Right kidney (tissue), 1 donor: ENCODE measurements at regions not wholly inside any gene's neighbourhood (a gene's known extent, or its start where the extent isn't known, plus 50 kb on each side); places are given as distances from the start of the nearest gene placed in this dataset.
"Not testable (repeated sequence)": the region's sequence is repeated elsewhere in the genome, so short reads cannot be mapped to it uniquely, and the experiment has no call there.

Experiments used
- DNase-seq: peaks from one replicate; pipeline ENCODE4 v3.0.0-alpha.2; 2016

DNA sequence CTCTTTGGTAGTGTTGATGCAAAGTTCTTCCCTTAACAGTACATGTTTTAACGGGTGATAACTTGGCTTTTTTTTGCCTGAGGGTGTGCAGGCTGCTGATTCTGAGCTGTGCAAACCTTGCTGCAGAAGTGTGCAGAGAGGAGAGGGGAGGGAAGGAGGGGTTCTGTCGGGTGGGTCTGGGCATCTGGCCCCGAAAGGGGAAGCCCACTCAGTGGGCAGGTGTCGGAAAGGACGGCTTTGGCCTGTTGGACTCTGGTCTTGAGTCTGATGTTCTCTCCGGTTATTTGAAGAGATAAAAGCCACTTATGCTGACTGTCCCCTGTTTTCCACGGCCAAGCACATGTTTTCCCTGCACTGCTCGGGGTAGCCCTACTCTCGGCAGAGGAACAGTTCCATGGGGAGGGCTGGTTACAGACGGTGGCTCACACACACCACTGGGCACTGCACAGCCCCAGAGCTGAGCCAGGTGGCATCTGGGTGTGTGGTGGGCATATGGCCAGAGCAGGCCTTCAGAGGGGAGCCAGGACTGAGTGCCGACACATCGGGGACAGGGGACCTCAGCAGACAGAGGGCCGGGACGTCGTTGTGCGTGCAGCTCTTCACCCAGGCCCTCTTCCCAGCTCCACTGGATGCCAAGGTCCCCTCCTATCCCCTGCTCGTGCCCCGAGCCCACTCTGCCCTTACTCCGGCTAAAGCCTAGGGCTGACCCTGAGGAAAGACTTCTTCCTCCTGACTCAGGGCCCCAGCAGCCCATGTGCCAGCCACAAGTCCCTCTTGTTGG is 93.2 kb downstream of the TEX29 start:
- DNase-seq, result no peak

DNA sequence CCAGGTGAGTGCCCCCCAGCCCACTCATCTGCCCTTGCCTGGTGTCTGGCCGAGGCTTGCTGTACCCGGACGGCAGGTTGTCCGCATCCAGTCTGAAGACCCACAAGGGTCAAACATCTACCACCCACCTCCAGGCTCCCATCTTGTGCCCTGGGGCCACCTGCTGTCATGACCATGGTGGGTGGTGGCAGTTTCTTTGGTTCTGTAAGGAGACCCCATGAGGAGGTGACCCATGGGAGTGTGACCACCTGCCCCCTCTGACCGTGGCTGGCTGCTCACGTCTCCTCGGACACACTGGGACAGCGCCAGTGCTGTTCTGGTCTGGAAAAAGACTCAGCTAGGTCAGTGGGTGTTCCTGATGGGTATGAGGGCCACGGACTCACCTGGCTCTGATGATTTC is 93.9 kb downstream of the TEX29 start:
- DNase-seq, result no peak

DNA sequence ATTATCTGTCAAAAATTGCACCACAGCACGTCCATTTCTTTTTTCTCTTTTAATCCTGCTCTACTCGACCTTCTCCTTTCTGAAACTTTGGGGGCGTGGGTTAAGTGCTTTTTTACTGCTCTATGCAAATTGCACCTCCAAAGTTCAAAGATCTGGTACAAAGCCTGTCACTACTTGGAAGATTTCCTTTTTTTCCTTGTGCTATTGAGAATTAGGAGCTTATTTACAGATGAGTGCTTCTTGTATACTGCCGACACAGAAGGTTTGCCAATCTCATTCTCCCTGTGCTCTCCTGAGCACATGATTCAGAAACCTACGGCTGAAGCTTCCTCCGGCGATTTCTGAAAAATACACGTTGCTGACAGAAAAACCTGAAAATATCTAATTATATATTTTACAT is 94.8 kb downstream of the TEX29 start:
- no peak for DNase-seq

DNA sequence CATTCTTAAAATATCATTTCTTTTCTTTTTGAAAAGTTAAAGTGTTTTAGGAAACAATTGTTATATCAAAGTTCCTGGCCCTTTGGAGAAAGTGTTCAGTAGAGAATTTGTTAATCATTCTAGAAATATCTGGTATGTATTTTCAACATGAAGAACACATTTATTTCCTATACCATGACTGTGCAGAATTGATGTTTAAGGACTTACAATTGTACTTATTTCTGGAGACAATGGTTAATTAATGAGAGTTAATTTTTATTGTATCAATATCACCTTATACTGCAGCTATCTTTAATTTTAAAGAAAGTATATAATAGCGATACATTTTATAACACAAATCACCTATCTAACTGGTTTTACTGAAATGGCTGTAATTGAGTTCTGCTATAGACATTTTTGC is 95.3 kb downstream of the TEX29 start:
- DNase-seq, result no peak

DNA sequence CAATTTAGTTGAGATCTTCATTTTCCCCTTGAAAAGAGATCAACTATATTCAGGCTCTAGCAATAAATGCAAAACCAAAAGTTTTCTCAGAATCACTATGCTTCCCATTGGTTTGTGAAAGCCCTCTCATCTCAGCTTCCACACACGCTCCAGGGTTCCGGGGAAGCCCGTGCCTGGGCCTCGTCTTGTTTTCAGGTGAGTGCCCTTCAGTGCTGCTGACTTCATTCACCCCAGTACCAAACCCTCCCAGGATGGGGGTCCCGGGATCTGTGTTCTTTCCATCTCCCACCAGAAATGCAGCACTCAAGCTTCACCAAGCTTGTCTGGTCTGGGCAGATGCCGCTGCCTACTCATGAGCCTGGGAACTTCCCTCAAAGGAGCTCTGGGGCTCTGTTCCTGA is 97.7 kb downstream of the TEX29 start:
- no peak for DNase-seq

DNA sequence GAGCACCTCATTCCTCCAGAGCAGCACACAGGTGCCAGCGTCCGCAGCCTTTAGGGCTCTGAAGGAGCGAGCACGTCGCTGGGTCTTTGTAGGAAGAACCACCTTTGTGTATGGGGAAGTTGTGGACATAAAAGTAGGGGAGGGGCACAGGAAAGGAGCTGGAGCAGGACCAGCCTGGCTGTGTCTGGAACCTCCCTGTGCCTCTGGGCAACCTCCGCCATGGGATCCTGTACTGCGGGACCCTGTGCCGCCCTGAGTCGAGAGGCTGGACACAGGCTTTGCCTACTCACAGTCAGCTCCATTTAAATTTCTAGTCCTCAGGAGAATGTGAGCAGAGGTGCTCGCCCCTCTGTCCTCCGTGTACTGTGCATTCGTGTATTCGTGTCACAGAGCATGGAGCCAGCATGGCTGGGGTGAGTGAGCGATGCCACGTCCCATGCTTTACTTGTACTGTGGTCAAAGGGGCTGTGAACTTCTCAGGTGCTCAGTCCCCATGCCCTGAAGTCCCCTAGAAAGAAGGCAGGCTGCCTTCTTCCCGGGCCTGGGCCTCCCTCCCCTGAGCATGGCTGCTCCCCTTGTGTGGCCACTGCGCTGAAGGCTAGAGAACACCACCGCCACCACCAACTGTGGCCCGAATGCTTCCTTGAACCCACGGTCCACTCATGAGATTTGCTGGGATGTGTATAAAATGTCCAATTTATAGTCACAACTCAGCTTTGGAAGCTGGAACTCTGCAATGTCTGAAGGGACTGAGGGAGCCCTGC is 99.9 kb downstream of the TEX29 start:
- no peak for DNase-seq

DNA sequence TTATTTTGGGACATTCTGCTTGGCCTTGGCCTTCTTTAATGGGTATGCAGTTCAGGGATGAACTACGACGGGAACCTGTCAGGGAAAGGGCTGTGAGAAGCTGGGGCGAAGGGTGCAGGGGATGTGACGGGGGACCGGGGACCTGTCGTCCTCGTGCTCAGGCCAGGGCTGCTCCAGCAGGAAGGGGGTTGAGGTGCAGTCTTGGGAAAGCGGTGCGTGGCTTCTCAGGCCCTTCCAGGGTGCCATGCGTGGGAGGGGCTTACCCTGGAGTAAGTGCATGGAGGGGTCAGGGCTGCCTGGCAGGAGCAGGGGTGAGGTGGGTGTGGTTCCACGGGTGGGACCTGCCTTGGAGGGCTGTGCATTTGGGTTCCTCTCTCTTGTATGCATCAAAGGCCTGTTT is 100.8 kb downstream of the TEX29 start:
- no peak for DNase-seq

DNA sequence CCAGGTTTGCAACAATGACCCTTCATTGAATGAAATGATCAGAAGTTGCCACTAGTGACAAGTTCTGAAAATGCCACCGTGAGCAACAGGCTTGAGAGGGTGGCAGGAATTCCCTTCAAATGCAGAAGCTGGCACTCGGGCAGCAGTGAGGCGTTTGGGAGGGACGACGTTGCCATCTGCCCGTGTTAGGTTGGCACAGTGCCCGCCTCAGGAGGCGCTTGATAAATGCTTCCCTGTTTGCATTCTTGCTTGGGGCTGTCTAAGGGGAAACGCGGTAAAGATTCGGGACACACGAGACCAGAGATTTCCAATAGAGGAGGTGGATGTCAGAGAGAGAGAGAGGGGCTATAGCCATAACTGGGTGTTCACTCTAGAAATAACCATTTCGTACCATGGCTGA is 101.9 kb downstream of the TEX29 start:
- no peak for DNase-seq

DNA sequence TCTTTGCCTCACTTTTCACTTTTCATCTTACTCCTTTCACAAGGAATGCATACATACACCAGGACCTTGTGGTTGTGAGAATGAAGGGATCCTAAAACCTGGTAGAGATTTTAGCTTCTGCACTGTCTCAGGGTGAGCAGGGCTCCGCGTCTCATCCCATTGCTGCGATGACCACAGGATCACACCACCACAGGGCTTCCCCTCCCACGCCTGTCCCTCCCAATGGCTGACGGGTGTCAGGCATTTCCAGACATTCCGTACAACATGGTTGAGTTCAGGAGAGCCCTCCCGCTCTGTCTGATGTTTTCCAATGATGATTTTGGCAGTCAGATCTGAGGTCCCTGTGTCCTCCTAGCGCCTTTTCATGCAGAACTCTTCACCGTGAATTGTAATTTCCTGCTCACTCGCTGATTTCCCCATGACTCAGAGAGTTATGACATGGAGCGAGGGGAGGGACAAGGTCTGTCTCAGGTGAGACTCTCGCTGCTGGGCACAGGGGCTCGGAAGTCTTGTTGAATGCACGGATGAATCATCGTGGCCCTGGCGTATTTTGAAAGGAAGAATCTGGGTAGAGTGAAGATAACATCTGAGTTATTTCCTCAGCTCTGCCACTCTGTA is 102.8 kb downstream of the TEX29 start:
- no peak for DNase-seq

DNA sequence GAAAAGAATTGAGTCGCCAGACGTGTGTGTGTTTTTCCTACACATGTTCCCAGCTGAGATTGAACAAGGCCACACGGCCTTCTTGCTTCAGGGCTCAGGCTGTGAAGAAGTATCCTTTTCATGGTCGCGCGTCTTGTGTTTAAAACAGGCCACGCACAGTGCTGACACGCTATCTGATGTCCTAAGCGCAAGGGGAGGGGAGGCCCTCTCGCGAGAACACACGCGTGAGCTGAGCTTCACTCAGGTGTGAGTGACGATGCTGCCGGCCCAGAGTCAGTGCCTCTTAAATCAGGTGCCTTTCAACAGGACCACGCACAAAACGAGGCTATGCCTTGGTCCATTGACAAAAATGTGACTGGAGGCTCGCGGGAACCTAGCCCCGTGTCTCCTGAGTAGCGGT is 103.7 kb downstream of the TEX29 start:
- DNase-seq, result no peak

DNA sequence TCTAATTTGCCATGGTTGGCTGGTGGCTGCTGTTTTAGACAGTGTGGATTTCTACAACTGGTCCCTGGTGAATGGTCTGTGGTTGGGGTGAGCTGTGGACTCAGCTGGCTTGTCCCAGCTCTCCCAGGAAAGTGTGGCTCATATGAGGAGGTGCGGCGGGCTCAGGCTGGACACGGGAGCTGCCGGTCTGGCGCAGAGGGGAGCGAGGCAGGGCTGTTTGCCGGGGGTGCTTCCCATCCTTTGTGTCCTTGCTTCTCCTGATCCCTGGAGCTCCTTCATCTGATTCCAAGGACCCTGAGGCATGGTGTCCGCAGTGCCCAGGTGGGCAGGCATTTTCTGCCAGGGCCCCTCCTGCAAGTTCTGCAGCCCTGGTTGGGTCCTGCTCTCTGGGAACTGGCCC is 104.9 kb downstream of the TEX29 start:
- DNase-seq, result no peak

DNA sequence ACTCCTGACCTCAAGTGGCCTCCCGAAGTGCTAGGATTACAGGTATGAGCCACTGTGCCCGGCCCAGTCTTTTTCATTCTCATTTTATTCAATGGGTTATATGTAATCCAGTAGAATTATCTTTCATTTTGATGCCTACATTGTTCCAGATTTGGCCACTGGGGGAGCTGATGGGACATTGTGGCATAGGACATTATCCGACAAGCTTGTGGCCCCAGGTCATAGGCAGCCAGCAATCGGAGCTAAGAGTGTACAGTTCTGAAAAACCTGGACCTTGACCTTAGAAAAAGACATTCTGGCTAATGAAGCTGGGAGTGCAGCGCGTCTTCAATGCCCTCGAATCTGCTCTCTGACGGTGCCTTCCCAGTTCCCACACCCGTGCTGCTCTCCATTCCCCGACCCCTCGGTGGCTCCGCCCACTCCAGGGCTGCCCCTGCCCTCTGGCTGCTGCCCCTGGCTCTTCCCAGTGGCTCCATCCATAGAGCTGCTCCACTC is 108.7 kb downstream of the TEX29 start:
- DNase-seq, result no peak

DNA sequence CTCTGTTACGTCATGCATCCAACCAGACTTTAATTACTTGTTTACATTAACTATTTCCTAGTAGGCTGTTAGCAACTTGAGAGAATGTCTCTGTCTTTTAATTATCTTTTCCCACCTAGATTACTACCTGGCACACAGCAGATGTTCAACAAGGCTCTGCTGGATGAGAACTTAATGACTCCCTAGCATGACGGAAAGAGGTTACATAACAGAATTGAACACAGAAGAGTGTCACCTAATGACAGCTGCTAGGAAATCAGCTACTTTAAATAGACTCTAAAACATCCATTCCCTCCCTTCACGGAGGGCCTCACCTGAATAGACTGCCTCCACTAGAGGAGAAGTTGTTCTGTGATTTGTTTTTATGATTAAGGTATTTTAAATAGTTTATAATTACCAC is 110.8 kb downstream of the TEX29 start:
- no peak for DNase-seq

DNA sequence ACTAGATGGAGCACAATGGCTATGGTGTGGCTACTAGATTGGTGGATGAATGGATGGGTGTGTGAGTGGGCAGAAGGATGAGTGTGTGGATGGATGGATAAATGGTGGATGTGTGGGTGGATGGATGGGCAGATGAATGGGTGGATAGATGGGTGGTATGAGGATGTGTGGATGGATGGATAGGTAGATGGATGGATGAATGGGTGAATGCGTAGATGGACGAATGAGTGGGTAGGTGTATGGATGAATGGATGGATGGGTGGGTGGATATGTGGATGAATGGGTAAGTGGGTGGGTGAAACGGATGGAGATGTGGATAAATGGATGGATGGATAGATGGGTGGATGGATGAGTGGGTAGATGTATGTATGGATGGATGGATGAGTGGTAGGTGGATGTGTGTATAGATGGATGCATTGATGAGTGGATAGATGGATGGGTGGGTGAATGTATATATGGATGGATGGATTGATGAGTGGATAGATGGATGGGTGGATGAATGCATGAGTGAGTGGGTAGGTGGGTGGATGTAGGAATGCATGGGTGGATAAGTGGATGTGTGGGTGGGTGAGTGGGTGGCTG is 114.2 kb downstream of the TEX29 start:
- DNase-seq, result no peak

DNA sequence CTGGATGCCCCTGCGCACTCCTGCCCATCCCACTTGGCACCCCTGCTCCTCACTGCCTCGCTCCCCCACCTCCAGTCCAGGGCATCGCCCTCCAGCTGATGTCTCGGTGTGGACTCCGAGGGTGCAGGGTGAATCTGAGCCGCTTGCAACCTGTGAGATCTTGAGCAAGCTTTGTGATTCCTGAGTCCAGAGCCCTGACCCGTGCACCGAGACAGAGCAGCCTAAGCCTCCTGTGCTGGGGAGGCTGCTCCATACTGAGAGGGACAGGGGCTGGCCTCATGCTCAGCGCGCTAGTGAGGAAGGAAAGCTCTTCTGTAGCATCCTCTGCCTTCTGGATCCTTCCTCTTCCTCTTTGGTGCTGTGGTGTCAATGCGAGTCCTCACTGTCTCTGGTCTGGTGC is 116.0 kb downstream of the TEX29 start:
- DNase-seq, result no peak

DNA sequence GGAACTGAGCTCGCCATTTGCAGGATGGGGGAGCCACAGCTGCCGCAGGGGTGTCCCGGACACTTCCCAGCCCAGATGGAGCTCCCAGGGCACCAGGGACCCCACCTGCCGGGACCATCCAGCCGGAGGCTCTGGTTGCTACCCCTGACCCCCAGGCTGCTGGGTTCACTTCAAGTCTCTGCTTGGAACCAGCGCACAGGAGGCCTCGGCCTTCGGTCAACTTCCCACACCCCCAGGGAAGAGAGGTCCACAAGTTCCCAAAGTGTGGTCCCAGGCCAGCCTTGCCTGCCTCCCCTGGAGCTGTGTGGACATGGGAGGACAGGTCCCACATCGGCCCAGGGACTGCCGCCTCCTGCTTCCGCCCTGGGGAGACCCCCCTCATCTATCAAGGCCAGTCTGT is 117.0 kb downstream of the TEX29 start:
- DNase-seq, result no peak

DNA sequence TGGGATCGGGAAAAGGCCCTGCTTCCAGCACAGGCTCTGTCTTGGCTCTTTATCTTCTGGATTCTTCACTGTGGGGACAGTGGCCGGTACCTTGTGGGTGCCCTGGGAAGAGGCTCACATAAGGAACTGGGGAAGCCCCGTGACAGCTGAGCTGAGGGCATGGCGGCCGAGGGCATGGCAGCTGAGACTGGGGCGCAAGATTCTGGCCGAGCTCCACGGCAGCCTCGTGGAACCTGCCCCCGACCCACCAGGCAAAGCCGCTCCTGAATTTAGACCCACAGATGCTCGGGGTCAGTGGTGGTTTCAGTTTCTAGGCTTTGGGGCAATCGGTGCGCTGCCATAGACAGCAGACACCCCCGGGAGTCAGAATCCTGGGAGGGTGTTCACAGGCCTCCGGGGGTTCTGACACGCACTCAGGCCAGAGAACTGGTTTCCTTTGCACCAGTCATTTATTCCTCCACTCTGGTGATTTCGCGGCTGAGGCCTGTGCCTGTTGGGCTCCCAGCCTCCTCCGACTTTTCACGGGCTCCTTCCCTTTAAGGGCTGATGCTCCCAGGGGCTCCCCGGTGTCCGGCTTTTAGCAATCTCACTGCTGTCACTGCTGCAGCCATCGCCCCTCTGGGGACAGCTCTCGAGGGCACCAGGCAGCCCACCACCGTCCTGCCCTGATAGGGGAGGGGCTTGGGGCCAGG is 117.6 kb downstream of the TEX29 start:
- DNase-seq, result no peak

DNA sequence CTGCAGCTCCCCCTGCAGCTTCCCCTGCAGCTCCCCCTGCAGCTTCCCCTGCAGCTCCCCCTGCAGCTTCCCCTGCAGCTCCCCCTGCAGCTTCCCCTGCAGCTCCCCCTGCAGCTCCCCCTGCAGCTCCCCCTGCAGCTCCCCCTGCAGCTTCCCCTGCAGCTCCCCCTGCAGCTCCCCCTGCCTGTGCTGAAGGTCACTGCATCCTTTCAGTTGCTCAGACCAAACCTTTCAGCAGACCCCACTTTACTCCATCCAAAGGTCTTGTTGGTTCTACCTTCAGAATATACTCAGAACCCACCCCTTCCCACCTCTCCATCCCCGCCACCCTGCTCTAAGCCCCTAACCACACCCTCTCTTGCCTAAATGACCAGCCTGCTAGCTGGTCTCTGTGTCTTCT is 120.0 kb downstream of the TEX29 start:
- not testable (repeated sequence) for DNase-seq

DNA sequence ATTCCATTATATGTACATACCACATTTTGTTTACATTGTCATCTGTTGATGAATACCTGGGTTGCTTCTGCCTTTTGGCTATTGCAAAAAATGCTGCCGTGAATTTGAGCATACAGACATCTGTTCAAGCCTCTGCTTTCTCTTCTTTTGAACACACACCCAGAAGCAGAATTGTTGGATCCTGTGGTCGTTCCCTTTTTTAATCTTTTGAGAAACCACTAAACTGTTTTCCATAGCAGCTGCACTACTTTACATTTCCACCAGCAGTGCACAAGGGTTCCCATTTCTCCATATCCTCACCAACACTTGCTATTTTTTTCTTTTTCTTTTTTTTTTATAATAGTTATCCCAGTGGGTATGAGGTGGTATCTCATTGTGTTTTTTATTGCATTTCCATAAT is 123.5 kb downstream of the TEX29 start:
- DNase-seq, result no peak

DNA sequence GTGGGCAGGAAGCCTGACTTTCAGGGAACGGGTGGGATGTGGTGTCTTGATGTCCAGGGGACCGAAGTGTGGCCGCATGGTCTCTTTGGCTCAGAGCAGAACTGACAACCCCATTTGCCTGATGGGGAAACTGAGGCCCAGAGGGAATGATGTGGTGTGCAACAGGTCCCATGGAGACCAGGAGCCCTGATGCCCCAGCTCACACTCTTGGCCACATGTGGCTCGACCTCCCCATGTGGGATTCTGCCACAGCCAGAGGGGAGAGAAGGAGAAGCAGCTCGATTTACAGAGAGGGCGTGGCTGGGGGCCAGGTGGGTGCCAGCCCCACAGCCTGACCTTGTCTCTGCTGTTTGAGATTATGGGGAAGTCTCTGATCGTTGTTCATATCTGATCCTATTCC is 128.1 kb downstream of the TEX29 start:
- no peak for DNase-seq

DNA sequence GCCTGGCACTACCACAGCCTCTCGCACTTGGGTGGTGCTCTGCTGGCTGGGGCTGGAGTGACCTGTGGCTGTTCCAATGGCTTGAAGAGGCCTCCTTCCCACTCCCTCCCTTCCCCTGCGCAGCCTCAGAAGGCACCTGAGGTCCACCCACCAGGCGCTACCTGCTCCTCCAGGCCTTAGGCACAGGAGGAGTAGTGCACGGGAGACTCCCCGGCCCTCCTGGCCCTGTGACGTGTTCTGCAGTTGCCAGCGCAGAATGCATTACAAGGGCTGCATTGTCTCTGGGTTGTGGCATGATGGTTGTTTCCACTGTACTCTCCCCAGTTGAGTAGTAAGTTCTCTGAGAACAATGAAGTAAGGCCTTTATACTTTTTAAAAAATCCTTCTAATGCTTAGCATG is 128.6 kb downstream of the TEX29 start:
- DNase-seq, result no peak

DNA sequence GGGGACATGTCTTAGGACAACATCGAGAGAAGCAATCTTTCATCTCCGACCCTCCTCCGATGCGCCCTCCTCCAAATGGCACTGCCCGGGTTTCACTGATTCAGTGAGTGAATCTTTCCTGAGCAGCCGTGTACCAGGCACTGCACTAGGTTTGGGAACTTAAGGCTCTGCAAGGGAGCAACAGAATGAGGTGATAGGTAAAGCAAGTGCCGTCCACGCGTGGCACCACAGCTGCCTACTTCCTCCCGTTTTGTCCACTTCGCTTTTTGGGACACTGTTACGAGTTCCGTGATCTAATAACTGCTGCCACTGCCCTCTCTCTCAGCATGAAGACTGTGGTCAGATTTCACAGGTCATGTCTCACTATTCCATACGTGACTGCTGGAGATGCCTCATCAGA is 131.0 kb downstream of the TEX29 start:
- DNase-seq, result no peak
